HL-60/S4 treated with phorbol 12-myristate 13-acetate at 8.2 ng/mL for 4 days and 3 days (cell line): ENCODE measurements at regions not wholly inside any gene's neighbourhood (a gene's known extent, or its start where the extent isn't known, plus 50 kb on each side); places are given as distances from the start of the nearest gene placed in this dataset.
"Not testable (repeated sequence)": the region's sequence is repeated elsewhere in the genome, so short reads cannot be mapped to it uniquely, and the experiment has no call there.

Experiments used
- in situ Hi-C: fragments of 300-500 bp; cut with MboI; formaldehyde crosslinking; loops from 2 replicates; pipeline ENCODE4 v1.15.0; 2022; ENCODE audit warnings: low sequenced_read_pairs

GRCh38 chr3:150270444-150270843, 137.7 kb upstream of the TSC22D2 start:
- in situ Hi-C loops = not testable (repeated sequence)

- in situ Hi-C loops = no loop called here
These were observed 138.6 kb upstream of the TSC22D2 start for GRCh38 chr3:150269526-150269925.

GRCh38 chr3:150268426-150269391, 139.4 kb upstream of the TSC22D2 start:
- in situ Hi-C loops = no loop called here

- in situ Hi-C loops = no loop called here
These were observed 140.8 kb upstream of the TSC22D2 start for GRCh38 chr3:150267288-150267687.

GRCh38 chr3:150265305-150265704, 142.8 kb upstream of the TSC22D2 start:
- in situ Hi-C loops = no loop called here

GRCh38 chr3:150264561-150265279, 143.4 kb upstream of the TSC22D2 start:
- in situ Hi-C loops = no loop called here

GRCh38 chr3:150261958-150262357, 146.1 kb upstream of the TSC22D2 start:
- in situ Hi-C loops = no loop called here

- in situ Hi-C loops = no loop called here
These were observed 146.7 kb upstream of the TSC22D2 start for GRCh38 chr3:150261418-150261817.

- in situ Hi-C loops = no loop called here
These were observed 147.7 kb upstream of the TSC22D2 start for GRCh38 chr3:150260398-150260710.

- in situ Hi-C loops = no loop called here
These were observed 148.3 kb upstream of the TSC22D2 start for GRCh38 chr3:150259526-150260397.

GRCh38 chr3:150256782-150257181, 151.3 kb upstream of the TSC22D2 start:
- in situ Hi-C loops = no loop called here

GRCh38 chr3:150256318-150256717, 151.8 kb upstream of the TSC22D2 start:
- in situ Hi-C loops = no loop called here

- in situ Hi-C loops = no loop called here
These were observed 152.3 kb upstream of the TSC22D2 start for GRCh38 chr3:150255826-150256225.

- in situ Hi-C loops = no loop called here
These were observed 152.7 kb upstream of the TSC22D2 start for GRCh38 chr3:150255413-150255812.

- in situ Hi-C loops = no loop called here
These were observed 153.8 kb upstream of the TSC22D2 start for GRCh38 chr3:150254309-150254708.

GRCh38 chr3:150253622-150254021, 154.5 kb upstream of the TSC22D2 start:
- in situ Hi-C loops = no loop called here

GRCh38 chr3:150252462-150252861, 155.6 kb upstream of the TSC22D2 start:
- in situ Hi-C loops = no loop called here

GRCh38 chr3:150251187-150252062, 156.7 kb upstream of the TSC22D2 start:
- in situ Hi-C loops = no loop called here

- in situ Hi-C loops = no loop called here
These were observed 158.2 kb upstream of the TSC22D2 start for GRCh38 chr3:150249779-150250470.
